ENCODE measurements at regions not wholly inside any gene's neighbourhood (a gene's known extent, or its start where the extent isn't known, plus 50 kb on each side); places are given as distances from the start of the nearest gene placed in this dataset.

GRCh38 chr2:83971547-83971946 is 487.5 kb downstream of the SUCLG1 start (continued):
- TF ChIP-seq ZNF12 (CRISPR knock-in tag; IDR thresholded peaks at IDR 0.05) (no peak), GTF2F1 (IDR thresholded peaks at IDR 0.05; ENCODE audit: low read depth, low read length) (no peak), ZNF134 (CRISPR knock-in tag; conservative IDR thresholded peaks at IDR 0.05) (no peak), MLX (CRISPR knock-in tag; conservative IDR thresholded peaks at IDR 0.05) (no peak), MCM5 (IDR thresholded peaks at IDR 0.05; ENCODE audit: low read depth) (no peak), VEZF1 (CRISPR knock-in tag; IDR thresholded peaks at IDR 0.05) (peak; percentile 38; the same call in 1 of the 2 replicates), NKRF (IDR thresholded peaks at IDR 0.05; ENCODE audit: borderline replicate concordance) (no peak), SETDB1 (IDR thresholded peaks at IDR 0.05; ENCODE audit: low read length) (no peak), BRD4 (IDR thresholded peaks at IDR 0.05) (no peak), RBM39 (optimal IDR thresholded peaks at IDR 0.05; ENCODE audit: low read depth, low read length) (no peak), GABPB1 (CRISPR knock-in tag; IDR thresholded peaks at IDR 0.05) (no peak), ZNF511 (CRISPR knock-in tag; IDR thresholded peaks at IDR 0.05) (no peak)
- TF ChIP-seq, protein P1, sequence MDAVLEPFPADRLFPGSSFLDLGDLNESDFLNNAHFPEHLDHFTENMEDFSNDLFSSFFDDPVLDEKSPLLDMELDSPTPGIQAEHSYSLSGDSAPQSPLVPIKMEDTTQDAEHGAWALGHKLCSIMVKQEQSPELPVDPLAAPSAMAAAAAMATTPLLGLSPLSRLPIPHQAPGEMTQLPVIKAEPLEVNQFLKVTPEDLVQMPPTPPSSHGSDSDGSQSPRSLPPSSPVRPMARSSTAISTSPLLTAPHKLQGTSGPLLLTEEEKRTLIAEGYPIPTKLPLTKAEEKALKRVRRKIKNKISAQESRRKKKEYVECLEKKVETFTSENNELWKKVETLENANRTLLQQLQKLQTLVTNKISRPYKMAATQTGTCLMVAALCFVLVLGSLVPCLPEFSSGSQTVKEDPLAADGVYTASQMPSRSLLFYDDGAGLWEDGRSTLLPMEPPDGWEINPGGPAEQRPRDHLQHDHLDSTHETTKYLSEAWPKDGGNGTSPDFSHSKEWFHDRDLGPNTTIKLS (IDR thresholded peaks at IDR 0.05; ENCODE audit: borderline replicate concordance, low read depth): no peak
- TF ChIP-seq, protein P2, sequence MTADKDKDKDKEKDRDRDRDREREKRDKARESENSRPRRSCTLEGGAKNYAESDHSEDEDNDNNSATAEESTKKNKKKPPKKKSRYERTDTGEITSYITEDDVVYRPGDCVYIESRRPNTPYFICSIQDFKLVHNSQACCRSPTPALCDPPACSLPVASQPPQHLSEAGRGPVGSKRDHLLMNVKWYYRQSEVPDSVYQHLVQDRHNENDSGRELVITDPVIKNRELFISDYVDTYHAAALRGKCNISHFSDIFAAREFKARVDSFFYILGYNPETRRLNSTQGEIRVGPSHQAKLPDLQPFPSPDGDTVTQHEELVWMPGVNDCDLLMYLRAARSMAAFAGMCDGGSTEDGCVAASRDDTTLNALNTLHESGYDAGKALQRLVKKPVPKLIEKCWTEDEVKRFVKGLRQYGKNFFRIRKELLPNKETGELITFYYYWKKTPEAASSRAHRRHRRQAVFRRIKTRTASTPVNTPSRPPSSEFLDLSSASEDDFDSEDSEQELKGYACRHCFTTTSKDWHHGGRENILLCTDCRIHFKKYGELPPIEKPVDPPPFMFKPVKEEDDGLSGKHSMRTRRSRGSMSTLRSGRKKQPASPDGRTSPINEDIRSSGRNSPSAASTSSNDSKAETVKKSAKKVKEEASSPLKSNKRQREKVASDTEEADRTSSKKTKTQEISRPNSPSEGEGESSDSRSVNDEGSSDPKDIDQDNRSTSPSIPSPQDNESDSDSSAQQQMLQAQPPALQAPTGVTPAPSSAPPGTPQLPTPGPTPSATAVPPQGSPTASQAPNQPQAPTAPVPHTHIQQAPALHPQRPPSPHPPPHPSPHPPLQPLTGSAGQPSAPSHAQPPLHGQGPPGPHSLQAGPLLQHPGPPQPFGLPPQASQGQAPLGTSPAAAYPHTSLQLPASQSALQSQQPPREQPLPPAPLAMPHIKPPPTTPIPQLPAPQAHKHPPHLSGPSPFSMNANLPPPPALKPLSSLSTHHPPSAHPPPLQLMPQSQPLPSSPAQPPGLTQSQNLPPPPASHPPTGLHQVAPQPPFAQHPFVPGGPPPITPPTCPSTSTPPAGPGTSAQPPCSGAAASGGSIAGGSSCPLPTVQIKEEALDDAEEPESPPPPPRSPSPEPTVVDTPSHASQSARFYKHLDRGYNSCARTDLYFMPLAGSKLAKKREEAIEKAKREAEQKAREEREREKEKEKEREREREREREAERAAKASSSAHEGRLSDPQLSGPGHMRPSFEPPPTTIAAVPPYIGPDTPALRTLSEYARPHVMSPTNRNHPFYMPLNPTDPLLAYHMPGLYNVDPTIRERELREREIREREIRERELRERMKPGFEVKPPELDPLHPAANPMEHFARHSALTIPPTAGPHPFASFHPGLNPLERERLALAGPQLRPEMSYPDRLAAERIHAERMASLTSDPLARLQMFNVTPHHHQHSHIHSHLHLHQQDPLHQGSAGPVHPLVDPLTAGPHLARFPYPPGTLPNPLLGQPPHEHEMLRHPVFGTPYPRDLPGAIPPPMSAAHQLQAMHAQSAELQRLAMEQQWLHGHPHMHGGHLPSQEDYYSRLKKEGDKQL (CRISPR knock-in tag; IDR thresholded peaks at IDR 0.05; ENCODE audit: borderline replicate concordance): no peak
- TF ChIP-seq, protein P3, sequence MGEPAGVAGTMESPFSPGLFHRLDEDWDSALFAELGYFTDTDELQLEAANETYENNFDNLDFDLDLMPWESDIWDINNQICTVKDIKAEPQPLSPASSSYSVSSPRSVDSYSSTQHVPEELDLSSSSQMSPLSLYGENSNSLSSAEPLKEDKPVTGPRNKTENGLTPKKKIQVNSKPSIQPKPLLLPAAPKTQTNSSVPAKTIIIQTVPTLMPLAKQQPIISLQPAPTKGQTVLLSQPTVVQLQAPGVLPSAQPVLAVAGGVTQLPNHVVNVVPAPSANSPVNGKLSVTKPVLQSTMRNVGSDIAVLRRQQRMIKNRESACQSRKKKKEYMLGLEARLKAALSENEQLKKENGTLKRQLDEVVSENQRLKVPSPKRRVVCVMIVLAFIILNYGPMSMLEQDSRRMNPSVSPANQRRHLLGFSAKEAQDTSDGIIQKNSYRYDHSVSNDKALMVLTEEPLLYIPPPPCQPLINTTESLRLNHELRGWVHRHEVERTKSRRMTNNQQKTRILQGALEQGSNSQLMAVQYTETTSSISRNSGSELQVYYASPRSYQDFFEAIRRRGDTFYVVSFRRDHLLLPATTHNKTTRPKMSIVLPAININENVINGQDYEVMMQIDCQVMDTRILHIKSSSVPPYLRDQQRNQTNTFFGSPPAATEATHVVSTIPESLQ (CRISPR knock-in tag; IDR thresholded peaks at IDR 0.05): no peak
